ENCODE measurements at regions not wholly inside any gene's neighbourhood (a gene's known extent, or its start where the extent isn't known, plus 50 kb on each side); places are given as distances from the start of the nearest gene placed in this dataset.

DNA sequence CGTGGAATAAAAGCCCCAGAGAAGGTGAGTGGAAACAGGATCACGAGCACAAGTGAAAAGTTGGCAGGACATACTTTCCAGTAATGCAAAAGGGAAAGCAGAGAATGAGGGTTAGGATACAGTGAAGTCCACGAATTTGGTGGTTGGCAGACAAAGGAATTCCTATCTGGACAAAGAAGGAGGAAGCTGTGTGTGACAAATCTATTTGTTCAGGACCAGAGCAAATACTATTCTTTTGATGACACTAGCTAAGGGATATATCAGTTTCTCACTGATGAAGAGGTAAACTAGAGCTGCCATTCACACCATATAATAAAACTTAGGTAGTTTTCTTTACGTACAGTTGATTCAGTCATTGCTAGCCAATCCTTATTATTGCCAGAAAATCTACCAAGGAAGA, 156.8 kb upstream of the GRIK2 start:
- FAIRE-seq, result no peak

DNA sequence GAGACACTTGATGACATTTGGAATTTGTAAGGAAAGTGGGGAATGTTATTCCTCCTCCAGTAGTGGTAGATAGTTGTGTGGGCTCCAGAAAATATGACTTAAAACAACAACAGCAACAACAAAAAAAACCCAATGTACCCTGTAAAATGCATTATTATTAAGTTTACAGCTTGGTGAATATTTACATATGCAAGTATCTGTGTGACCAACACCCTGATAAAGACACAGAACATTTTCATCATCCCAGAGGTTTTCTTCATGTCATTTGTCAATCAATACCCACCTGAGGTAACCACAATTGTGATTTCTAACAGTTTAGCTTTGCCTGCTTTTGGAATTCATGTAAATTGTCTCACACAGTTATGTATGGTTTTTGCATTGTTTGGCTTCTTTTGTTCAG, 152.1 kb upstream of the GRIK2 start:
- FAIRE-seq, result no peak
- no peak for DNase-seq (ENCODE audit: insufficient read length, low spot score)
- TF ChIP-seq POLR2A (IDR thresholded peaks at IDR 0.05; ENCODE audit: low read depth, low read length), result no peak

More for the DNA sequence above, 156.8 kb upstream of the GRIK2 start:
- DNase-seq (ENCODE audit: insufficient read length, low spot score), result no peak
- TF ChIP-seq POLR2A (IDR thresholded peaks at IDR 0.05; ENCODE audit: low read depth, low read length), result no peak

DNA sequence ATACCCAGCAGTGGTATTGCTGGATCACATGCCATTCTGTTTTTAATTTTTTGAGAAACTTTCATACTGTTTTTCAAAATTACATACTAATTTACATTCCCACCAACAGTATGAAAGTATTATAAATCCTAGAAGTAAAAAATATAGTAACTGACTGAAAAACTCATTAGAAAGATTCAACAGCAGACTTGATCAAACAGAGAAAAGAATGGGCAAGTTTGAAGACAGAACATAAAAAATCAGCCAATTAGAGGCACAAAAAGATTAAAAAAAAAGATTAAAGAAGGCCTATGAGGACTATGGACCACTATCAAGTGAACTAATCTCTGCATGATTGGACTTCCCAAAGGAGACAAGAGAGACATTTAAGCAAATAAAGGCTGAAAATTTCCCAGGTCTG, 144.0 kb upstream of the GRIK2 start:
- FAIRE-seq, result no peak
- DNase-seq (ENCODE audit: insufficient read length, low spot score), result no peak

DNA sequence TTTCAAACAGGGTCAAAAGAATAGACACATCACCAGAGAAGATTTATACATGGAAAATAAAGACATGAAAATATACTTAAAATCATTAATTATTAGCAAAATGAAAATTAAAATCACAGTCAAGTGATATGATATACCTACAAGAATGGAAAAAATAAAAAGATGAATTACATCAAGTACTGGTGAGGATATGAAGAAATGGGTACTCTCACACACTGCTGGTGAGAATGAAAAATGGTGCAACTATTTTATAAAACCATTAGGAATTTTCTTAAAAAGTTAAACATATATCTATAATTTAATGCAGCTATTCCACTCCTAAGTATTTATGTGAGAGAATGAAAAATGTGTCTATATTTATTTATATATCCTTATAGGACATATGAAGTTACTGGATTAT, 136.3 kb upstream of the GRIK2 start:
- no peak for FAIRE-seq
- TF ChIP-seq POLR2A (IDR thresholded peaks at IDR 0.05; ENCODE audit: low read depth, low read length), result no peak

More for the DNA sequence above, 144.0 kb upstream of the GRIK2 start:
- TF ChIP-seq POLR2A (IDR thresholded peaks at IDR 0.05; ENCODE audit: low read depth, low read length), result no peak

DNA sequence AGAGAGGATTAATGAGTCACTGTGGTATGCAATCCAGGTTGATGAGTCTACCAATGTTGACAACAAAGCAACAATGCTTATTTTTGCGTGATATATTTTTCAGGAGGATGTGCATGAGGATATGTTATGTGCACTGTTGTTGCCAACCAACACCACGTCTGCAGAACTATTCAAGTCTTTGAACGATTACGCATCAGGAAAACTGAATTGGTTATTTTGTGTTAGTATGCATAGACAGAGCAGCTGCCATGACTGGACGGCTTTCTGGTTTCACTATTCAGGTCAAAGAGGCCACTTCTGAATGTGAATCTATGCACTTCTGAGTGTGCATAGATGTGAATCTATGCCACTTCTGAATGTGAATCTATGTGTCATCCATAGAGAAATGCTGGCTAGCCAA, 134.0 kb upstream of the GRIK2 start:
- no peak for TF ChIP-seq POLR2A (IDR thresholded peaks at IDR 0.05; ENCODE audit: low read depth, low read length)
- FAIRE-seq, result no peak
- DNase-seq (ENCODE audit: insufficient read length, low spot score), result no peak

More for the DNA sequence above, 136.3 kb upstream of the GRIK2 start:
- no peak for DNase-seq (ENCODE audit: insufficient read length, low spot score)

DNA sequence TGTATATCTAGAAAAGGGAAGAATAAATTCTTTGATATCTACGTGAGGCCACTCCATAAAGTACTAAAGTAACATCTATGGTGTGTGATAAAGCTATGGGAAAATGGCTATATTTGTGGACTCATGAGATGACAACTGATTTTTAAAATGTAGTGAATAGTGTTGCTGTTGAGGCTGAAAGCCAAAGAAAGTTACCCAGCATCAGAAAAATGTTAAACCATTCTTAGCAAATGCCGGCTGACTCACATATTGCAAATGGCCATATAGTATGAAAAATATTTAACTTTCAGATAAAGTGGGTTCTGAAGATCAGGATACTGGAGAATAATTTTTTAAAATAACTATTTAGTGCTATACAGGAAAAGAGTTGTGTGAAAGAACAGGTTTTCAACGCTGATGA, 129.9 kb upstream of the GRIK2 start:
- FAIRE-seq (no peak), DNase-seq (ENCODE audit: insufficient read length, low spot score) (no peak)
- no peak for TF ChIP-seq POLR2A (IDR thresholded peaks at IDR 0.05; ENCODE audit: low read depth, low read length)

DNA sequence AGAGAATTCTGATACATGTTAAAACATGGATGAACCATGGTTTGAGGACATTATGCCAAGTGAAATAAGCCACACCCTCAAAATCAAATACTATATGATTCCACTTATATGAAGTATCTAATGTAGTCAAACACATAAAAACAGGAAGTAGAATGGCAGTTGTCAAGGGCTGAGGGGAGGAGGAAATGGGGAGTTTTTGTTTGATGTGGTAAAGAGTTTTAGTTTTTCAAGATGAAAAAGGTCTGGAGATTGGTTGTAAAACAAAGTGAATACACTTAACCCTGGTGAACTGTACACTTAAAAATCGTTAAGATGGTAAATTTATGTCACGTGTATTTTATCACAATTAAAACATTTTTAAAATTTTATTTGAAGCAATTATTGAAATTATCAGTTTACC, 127.4 kb upstream of the GRIK2 start:
- no peak for TF ChIP-seq POLR2A (IDR thresholded peaks at IDR 0.05; ENCODE audit: low read depth, low read length)
- no peak for FAIRE-seq
- no peak for DNase-seq (ENCODE audit: insufficient read length, low spot score)

DNA sequence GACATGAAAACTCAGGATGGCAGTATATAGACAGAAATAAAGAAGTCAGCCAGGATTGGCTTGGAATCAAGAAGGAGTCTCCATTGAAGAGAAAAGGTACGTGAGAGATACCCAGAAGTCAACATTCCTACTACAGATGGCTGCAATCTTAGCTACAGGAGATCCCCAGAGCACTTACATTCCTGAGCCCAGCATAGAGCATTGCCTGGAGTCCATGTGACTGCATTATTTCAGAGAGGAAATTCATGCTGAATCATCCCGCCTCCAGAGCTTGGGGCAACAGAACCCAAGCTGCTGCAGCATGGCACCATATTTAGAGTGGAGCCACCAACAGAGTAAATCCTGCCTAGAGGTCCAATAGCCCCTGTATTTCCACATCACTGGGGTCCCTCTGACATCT, 125.0 kb upstream of the GRIK2 start:
- DNase-seq (ENCODE audit: insufficient read length, low spot score) (no peak), FAIRE-seq (no peak)
- no peak for TF ChIP-seq POLR2A (IDR thresholded peaks at IDR 0.05; ENCODE audit: low read depth, low read length)

DNA sequence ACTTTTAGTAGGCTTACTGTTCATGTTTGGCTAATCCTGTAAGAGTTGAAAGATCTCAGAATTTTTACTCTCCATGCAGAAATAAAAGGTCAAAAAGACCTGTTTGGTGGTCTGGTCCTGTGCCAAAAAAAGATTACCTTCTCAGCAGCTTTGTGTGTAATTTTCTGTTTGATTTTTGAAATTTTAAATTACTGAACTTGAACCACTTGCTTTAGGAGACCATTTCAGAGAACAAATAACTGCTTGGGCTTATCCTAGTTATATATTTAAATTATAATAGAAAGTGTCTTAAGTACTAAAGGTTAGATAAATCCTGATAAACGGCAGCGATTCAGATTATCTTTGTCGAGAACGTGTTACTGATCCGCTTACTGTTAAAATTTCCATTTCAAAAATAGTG, 118.3 kb upstream of the GRIK2 start:
- DNase-seq (ENCODE audit: insufficient read length, low spot score) (no peak), FAIRE-seq (no peak)
- no peak for TF ChIP-seq POLR2A (IDR thresholded peaks at IDR 0.05; ENCODE audit: low read depth, low read length)

DNA sequence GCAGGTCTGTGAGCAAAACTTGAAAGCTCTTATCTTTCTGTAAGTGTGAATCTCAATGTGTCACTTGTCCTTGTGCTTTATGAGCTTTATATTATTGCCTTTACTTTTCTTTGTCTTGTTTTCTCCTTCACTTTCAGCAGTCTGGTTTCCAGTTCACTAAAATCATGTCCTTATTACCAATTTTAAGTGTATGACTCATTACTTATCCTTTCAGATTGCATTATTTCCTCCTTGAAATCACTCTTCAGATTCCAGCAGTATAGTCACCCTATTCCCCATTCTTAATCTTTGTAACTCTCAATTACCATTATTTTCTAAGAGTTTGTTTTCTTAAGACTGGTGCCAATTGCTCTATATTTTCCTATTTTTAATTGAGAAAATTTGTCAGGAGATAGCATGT, 117.4 kb upstream of the GRIK2 start:
- no peak for DNase-seq (ENCODE audit: insufficient read length, low spot score)

DNA sequence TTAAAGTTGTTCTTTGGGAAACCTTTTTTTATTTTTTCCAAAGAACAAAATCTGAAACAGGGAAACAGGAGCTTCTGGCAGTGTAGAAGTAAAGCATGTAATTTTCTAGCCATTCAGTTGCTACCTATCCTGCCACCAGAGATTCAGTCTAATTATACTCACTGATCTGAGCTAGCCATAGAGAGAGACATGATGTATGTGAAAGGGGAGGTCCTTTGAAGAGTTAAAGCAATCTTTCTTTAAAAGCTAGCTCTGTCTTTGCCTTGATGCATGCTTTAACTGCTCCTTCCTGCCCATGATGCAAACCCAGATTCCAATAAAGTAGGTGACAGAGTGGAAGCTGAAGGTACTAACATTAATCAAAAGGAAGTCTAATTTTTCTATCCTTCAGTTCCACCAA, 114.1 kb upstream of the GRIK2 start:
- DNase-seq (ENCODE audit: insufficient read length, low spot score), result no peak
- no peak for FAIRE-seq
- TF ChIP-seq POLR2A (IDR thresholded peaks at IDR 0.05; ENCODE audit: low read depth, low read length), result no peak

More for the DNA sequence above, 117.4 kb upstream of the GRIK2 start:
- no peak for FAIRE-seq
- no peak for TF ChIP-seq POLR2A (IDR thresholded peaks at IDR 0.05; ENCODE audit: low read depth, low read length)

DNA sequence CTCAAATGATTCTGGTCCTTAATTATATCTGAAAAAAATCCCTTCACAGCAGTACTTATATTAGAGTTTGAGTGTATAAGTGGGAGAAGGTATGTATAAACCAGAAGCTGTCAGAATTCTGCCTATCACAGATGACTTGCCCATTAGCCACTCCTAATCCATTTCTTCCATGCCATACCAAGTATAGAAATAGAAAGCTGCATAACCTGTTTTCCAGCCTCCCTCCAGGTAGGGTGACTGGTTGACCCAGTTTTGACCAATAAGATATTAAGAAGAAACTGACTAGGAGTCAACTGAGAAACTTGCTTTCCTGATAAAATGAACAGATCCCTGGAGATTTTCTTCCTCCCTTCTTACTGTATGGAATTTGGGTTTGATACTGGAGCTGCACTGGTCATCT, 112.2 kb upstream of the GRIK2 start:
- DNase-seq (ENCODE audit: insufficient read length, low spot score) (no peak), FAIRE-seq (no peak)
- TF ChIP-seq POLR2A (IDR thresholded peaks at IDR 0.05; ENCODE audit: low read depth, low read length), result no peak

DNA sequence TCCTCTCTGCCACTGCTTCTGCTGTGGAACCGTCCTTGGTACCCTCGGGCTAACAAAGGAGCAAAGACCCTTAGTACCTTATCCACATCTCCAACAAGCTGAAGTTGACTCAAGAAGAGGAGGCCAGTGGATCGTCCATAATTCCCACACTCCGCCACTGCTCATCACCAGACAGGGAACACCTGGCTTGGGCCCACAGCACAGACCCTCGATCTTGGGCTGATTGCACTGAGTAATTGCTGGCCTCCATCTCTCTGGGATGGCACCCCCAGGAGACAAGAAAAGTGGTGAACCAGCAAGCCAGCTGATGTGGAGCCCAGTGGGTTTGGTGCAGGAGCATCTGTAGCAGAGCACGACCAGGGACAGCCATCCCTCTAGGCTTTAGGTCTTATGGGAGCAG, 109.4 kb upstream of the GRIK2 start:
- FAIRE-seq (no peak), DNase-seq (ENCODE audit: insufficient read length, low spot score) (no peak)
- no peak for TF ChIP-seq POLR2A (IDR thresholded peaks at IDR 0.05; ENCODE audit: low read depth, low read length)

DNA sequence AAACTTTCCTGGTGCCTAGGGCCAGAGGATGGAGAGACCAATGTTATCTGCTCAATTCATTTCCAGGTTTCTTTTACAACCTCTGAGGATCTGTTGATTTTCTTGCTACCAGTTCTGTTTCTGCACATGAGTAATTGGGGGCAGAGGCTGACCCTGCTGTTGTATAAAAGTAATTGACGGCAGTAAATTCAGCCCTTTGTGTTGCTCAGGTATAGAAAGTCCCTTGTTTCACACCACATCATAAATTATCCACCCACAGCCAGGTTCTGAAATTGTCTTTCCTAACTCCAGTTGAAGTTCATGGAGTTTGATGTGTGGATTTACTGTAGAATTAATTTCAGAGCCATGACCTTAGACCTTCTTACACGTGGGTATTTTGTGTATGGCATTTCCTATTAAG, 107.4 kb upstream of the GRIK2 start:
- no peak for DNase-seq (ENCODE audit: insufficient read length, low spot score)
- no peak for FAIRE-seq
- no peak for TF ChIP-seq POLR2A (IDR thresholded peaks at IDR 0.05; ENCODE audit: low read depth, low read length)

DNA sequence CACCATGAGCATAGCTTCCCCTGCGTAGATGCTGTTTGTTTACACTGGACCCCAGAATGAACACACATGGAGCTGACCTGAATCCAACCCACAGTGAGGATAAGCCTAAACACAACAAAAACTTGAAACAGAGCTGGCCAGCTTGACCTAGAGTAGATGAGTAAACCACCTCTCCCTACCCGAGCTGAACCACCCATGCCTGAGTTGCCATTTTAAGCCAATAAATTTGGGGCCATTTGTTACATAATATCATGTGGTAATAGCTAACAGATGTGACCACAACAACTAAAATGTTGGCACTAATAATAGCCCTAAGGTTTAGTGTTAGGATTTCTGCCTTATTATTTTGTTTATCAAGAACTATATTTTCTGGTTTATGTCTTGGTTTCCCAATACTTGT, 103.2 kb upstream of the GRIK2 start:
- no peak for TF ChIP-seq POLR2A (IDR thresholded peaks at IDR 0.05; ENCODE audit: low read depth, low read length)
- FAIRE-seq (no peak), DNase-seq (ENCODE audit: insufficient read length, low spot score) (no peak)

DNA sequence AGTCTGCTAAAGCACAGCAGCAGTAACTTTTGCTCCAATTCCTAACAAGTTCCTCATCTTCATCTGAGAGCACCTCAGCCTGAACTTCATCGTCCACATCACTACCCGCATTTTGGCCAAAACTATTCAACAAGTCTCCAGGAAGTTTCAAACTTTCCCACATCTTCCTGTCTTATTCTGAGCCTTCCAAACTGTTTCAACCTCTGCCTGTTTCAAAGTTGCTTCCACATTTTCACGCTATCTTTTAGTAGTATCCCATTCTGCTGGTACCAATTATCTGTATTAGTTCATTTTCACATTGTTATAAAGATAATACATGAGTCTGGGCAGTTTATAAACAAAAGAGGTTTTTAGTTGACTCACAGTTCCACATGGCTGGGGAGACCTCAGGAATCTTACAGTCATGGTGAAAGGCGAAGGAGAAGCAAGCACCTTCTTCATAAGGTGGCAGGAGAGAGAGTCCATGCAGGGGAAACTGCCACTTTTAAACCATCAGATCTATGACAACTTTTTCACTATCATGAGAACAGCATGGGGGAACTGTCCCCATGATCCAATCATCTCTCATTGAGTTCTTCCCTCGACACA, 99.4 kb upstream of the GRIK2 start:
- TF ChIP-seq POLR2A (IDR thresholded peaks at IDR 0.05; ENCODE audit: low read depth, low read length), result no peak
- DNase-seq (ENCODE audit: insufficient read length, low spot score) (no peak), FAIRE-seq (no peak)
